BLaER1 treated with 17β-estradiol and CSF1 and Interleukin-3, amounts not matched to agents 10 nM and 100 nM (cell line): ENCODE measurements at regions not wholly inside any gene's neighbourhood (a gene's known extent, or its start where the extent isn't known, plus 50 kb on each side); places are given as distances from the start of the nearest gene placed in this dataset.
A peak's percentile ranks its signal among the peaks of the same experiment; 100 is the strongest.
"Not testable (repeated sequence)": the region's sequence is repeated elsewhere in the genome, so short reads cannot be mapped to it uniquely, and the experiment has no call there.

Source experiments
- H3K27ac ChIP-seq, 11 experiments: shearing (Covaris generic); formaldehyde crosslinking; 2 replicates each; pipeline ENCODE4 v1.8.1; 2022
- H3K27me3 ChIP-seq, 11 experiments: shearing (Covaris generic); formaldehyde crosslinking; 2 replicates each; pipeline ENCODE4 v1.8.1; 2022
- H3K36me3 ChIP-seq, 11 experiments: shearing (Covaris generic); formaldehyde crosslinking; 2 replicates each; pipeline ENCODE4 v1.8.1; 2022
- H3K4me1 ChIP-seq, 10 experiments: shearing (Covaris generic); formaldehyde crosslinking; 2 replicates each; pipeline ENCODE4 v1.8.1; 2022
- H3K4me2 ChIP-seq, 11 experiments: shearing (Covaris generic); formaldehyde crosslinking; 2 replicates each; pipeline ENCODE4 v1.8.1; 2022
- H3K4me3 ChIP-seq, 10 experiments: shearing (Covaris generic); formaldehyde crosslinking; 2 replicates each; pipeline ENCODE4 v1.8.1; 2022
- H3K9ac ChIP-seq, 11 experiments: shearing (Covaris generic); formaldehyde crosslinking; 2 replicates each; pipeline ENCODE4 v1.8.1; 2022
- H3K9me3 ChIP-seq, 11 experiments: shearing (Covaris generic); formaldehyde crosslinking; replicated peaks in 1 of 11; 2 replicates each; pipeline ENCODE4 v1.8.1; 2022
- H4K20me1 ChIP-seq, 11 experiments: shearing (Covaris generic); formaldehyde crosslinking; 2 replicates each; pipeline ENCODE4 v1.8.1; 2022
- Cebpa-rat ChIP-seq, 11 experiments: shearing (Covaris generic); IDR thresholded peaks; 2 replicates each; pipeline ENCODE4 v1.8.1; 2022

GRCh38 chr9:82052081-82052480, 63.5 kb downstream of the SPATA31D1 start:
- Histone ChIP-seq H3K9ac (no peak overlapping the region), H3K4me3 (no peak overlapping the region), H3K4me2 (peak overlapping the region in 3 of 11 experiments; percentile 10 to 38 (median 33); a peak in 3 of 22 replicates), H3K27ac (no peak overlapping the region), H4K20me1 (no peaks in the 10 kb centered on the region), H3K27me3 (no peaks in the 10 kb centered on the region), H3K4me1 (peaks cover 0 to 5% (median 0%) of the 10 kb centered on the region in 10 experiments; a peak in 3 of 20 replicates), H3K36me3 (no peaks in the 10 kb centered on the region), H3K9me3 (peaks cover 0 to 9% (median 7%) of the 10 kb centered on the region in 11 experiments; a peak in 12 of 22 replicates)
- no peak for TF ChIP-seq Cebpa-rat (IDR thresholded peaks at IDR 0.05)

GRCh38 chr9:82054264-82055015, 65.9 kb downstream of the SPATA31D1 start:
- no peak for TF ChIP-seq Cebpa-rat (IDR thresholded peaks at IDR 0.05)
- Histone ChIP-seq H3K4me1 (peaks cover 0 to 19% (median 6%) of the 10 kb centered on the region in 10 experiments; a peak in 9 of 20 replicates), H3K4me2 (no peak overlapping the region), H3K9me3 (peaks cover 0 to 9% (median 7%) of the 10 kb centered on the region in 11 experiments; a peak in 12 of 22 replicates), H3K36me3 (no peaks in the 10 kb centered on the region), H3K9ac (no peak overlapping the region), H3K27me3 (no peaks in the 10 kb centered on the region), H4K20me1 (no peaks in the 10 kb centered on the region), H3K4me3 (no peak overlapping the region), H3K27ac (no peak overlapping the region)

GRCh38 chr9:82057805-82058204, 69.2 kb downstream of the SPATA31D1 start:
- Histone ChIP-seq H3K4me2 (peak overlapping the region in 6 of 11 experiments; percentile 2 to 42 (median 32); a peak in 9 of 22 replicates), H3K9me3 (peaks cover 0 to 9% (median 7%) of the 10 kb centered on the region in 11 experiments; a peak in 12 of 22 replicates), H3K27me3 (no peaks in the 10 kb centered on the region), H3K9ac (no peak overlapping the region), H4K20me1 (no peaks in the 10 kb centered on the region), H3K4me1 (peaks cover 0 to 15% (median 6%) of the 10 kb centered on the region in 10 experiments; a peak in 9 of 20 replicates), H3K27ac (no peak overlapping the region), H3K4me3 (no peak overlapping the region), H3K36me3 (no peaks in the 10 kb centered on the region)
- TF ChIP-seq Cebpa-rat (IDR thresholded peaks at IDR 0.05): no peak

GRCh38 chr9:82061801-82062200, 73.2 kb downstream of the SPATA31D1 start:
- peaks cover 0 to 15% (median 6%) of the 10 kb centered on the region in 10 experiments; a peak in 9 of 20 replicates for H3K4me1 ChIP-seq
- H3K27ac ChIP-seq, H3K9ac ChIP-seq, H4K20me1 ChIP-seq, H3K4me2 ChIP-seq, H3K27me3 ChIP-seq, H3K36me3 ChIP-seq, H3K4me3 ChIP-seq, H3K9me3 ChIP-seq: not testable (repeated sequence)

- TF ChIP-seq Cebpa-rat (IDR thresholded peaks at IDR 0.05): no peak
- H3K9ac ChIP-seq: no peak overlapping the region
- H4K20me1 ChIP-seq: no peaks in the 10 kb centered on the region
- no peak overlapping the region for H3K4me2 ChIP-seq
- H3K4me3 ChIP-seq: no peak overlapping the region
- H3K36me3 ChIP-seq: no peaks in the 10 kb centered on the region
- H3K27me3 ChIP-seq: no peaks in the 10 kb centered on the region
- H3K9me3 ChIP-seq: no peaks in the 10 kb centered on the region
- H3K4me1 ChIP-seq: peaks cover 0 to 15% (median 6%) of the 10 kb centered on the region in 10 experiments; a peak in 10 of 20 replicates
- H3K27ac ChIP-seq: no peak overlapping the region
Measured at GRCh38 chr9:82062245-82062644, 73.7 kb downstream of the SPATA31D1 start.

GRCh38 chr9:82073551-82074543, 85.3 kb downstream of the SPATA31D1 start:
- Histone ChIP-seq H4K20me1 (no peaks in the 10 kb centered on the region), H3K27me3 (no peaks in the 10 kb centered on the region), H3K4me2 (no peak overlapping the region), H3K9me3 (0 out of 22 replicates have a peak, but pooled peaks cover 0 to 4% (median 0%) of the 10 kb centered on the region in 11 experiments), H3K4me3 (no peak overlapping the region), H3K4me1 (no peaks in the 10 kb centered on the region), H3K27ac (no peak overlapping the region), H3K9ac (no peak overlapping the region), H3K36me3 (no peaks in the 10 kb centered on the region)
- TF ChIP-seq Cebpa-rat (IDR thresholded peaks at IDR 0.05): no peak

GRCh38 chr9:82080265-82080664, 91.7 kb downstream of the SPATA31D1 start:
- Histone ChIP-seq H3K9me3 (no peaks in the 10 kb centered on the region), H3K9ac (no peak overlapping the region), H3K4me2 (no peak overlapping the region), H3K36me3 (no peaks in the 10 kb centered on the region), H3K4me1 (no peaks in the 10 kb centered on the region), H3K4me3 (no peak overlapping the region), H4K20me1 (no peaks in the 10 kb centered on the region), H3K27ac (no peak overlapping the region), H3K27me3 (no peaks in the 10 kb centered on the region)
- TF ChIP-seq Cebpa-rat (IDR thresholded peaks at IDR 0.05): no peak

GRCh38 chr9:82081496-82081895, 92.9 kb downstream of the SPATA31D1 start:
- Histone ChIP-seq H3K4me2 (no peak overlapping the region), H3K27me3 (no peaks in the 10 kb centered on the region), H3K9me3 (no peaks in the 10 kb centered on the region), H3K36me3 (no peaks in the 10 kb centered on the region), H3K9ac (no peak overlapping the region), H4K20me1 (no peaks in the 10 kb centered on the region), H3K4me1 (no peaks in the 10 kb centered on the region), H3K27ac (no peak overlapping the region), H3K4me3 (no peak overlapping the region)
- no peak for TF ChIP-seq Cebpa-rat (IDR thresholded peaks at IDR 0.05)

GRCh38 chr9:82082563-82082962, 94.0 kb downstream of the SPATA31D1 start:
- Histone ChIP-seq H3K4me2 (no peak overlapping the region), H3K27me3 (no peaks in the 10 kb centered on the region), H3K4me1 (no peaks in the 10 kb centered on the region), H3K9me3 (no peaks in the 10 kb centered on the region), H3K27ac (no peak overlapping the region), H4K20me1 (no peaks in the 10 kb centered on the region), H3K36me3 (no peaks in the 10 kb centered on the region), H3K9ac (no peak overlapping the region), H3K4me3 (no peak overlapping the region)
- TF ChIP-seq Cebpa-rat (IDR thresholded peaks at IDR 0.05): no peak
